SU-DHL-6 (cell line): ENCODE measurements at regions not wholly inside any gene's neighbourhood (a gene's known extent, or its start where the extent isn't known, plus 50 kb on each side); places are given as distances from the start of the nearest gene placed in this dataset.

Source experiments
- CTCF ChIP-seq: fragments of 200-600 bp; sonication (generic); IDR thresholded peaks from one replicate; pipeline ENCODE4 v1.5.1; 2017; ENCODE audit warnings: antibody characterized with exemption, mild to moderate bottlenecking, low read length, moderate library complexity; ENCODE audit not compliant: insufficient read depth, poor library complexity, severe bottlenecking
- EZH2phosphoT487 ChIP-seq: fragments of 200-600 bp; sonication (generic), shearing (Covaris generic); conservative IDR thresholded peaks from 2 replicates; pipeline ENCODE4 v1.6.1; 2018; ENCODE audit warnings: mild to moderate bottlenecking, antibody characterized with exemption, low read length, moderate library complexity, mixed read lengths

GRCh38 chr1:47621977-47622376 lies 184.1 kb downstream of the FOXD2 start:
- TF ChIP-seq CTCF (no peak), EZH2phosphoT487 (no peak)
